GM19193 (cell line): ENCODE measurements at regions not wholly inside any gene's neighbourhood (a gene's known extent, or its start where the extent isn't known, plus 50 kb on each side); places are given as distances from the start of the nearest gene placed in this dataset.

ENCODE experiments used
- POLR2A ChIP-seq: IDR thresholded peaks from 4 replicates; pipeline ENCODE4 v1.6.1; 2011; ENCODE audit not compliant: insufficient read depth, insufficient read length; ENCODE audit errors: extremely low read depth

GRCh38 chr5:166276006-166276405, 2015.4 kb upstream of the WWC1 start:
- TF ChIP-seq POLR2A: no peak

GRCh38 chr5:166279828-166280227, 2011.6 kb upstream of the WWC1 start:
- no peak for TF ChIP-seq POLR2A

- no peak for TF ChIP-seq POLR2A
Measured at GRCh38 chr5:166281433-166281832, 2010.0 kb upstream of the WWC1 start.

- TF ChIP-seq POLR2A: no peak
Measured at GRCh38 chr5:166282939-166283338, 2008.5 kb upstream of the WWC1 start.

- no peak for TF ChIP-seq POLR2A
Measured at GRCh38 chr5:166285361-166285760, 2006.1 kb upstream of the WWC1 start.

GRCh38 chr5:166286832-166287231, 2004.6 kb upstream of the WWC1 start:
- TF ChIP-seq POLR2A: no peak

GRCh38 chr5:166287866-166288265, 2003.6 kb upstream of the WWC1 start:
- TF ChIP-seq POLR2A: no peak

- no peak for TF ChIP-seq POLR2A
Measured at GRCh38 chr5:166293892-166294291, 1997.6 kb upstream of the WWC1 start.

GRCh38 chr5:166302166-166302565, 1989.3 kb upstream of the WWC1 start:
- no peak for TF ChIP-seq POLR2A

GRCh38 chr5:166317425-166317824, 1974.0 kb upstream of the WWC1 start:
- TF ChIP-seq POLR2A: no peak

- no peak for TF ChIP-seq POLR2A
Measured at GRCh38 chr5:166320920-166321480, 1970.4 kb upstream of the WWC1 start.

GRCh38 chr5:166324372-166324771, 1967.1 kb upstream of the WWC1 start:
- no peak for TF ChIP-seq POLR2A

GRCh38 chr5:166329149-166329800, 1962.2 kb upstream of the WWC1 start:
- no peak for TF ChIP-seq POLR2A

GRCh38 chr5:166330036-166330435, 1961.4 kb upstream of the WWC1 start:
- no peak for TF ChIP-seq POLR2A

GRCh38 chr5:166331521-166331920, 1959.9 kb upstream of the WWC1 start:
- no peak for TF ChIP-seq POLR2A

- TF ChIP-seq POLR2A: no peak
Measured at GRCh38 chr5:166338801-166339200, 1952.6 kb upstream of the WWC1 start.

- no peak for TF ChIP-seq POLR2A
Measured at GRCh38 chr5:166340039-166340438, 1951.4 kb upstream of the WWC1 start.
